Erythroblast (primary cell): ENCODE measurements at regions not wholly inside any gene's neighbourhood (a gene's known extent, or its start where the extent isn't known, plus 50 kb on each side); places are given as distances from the start of the nearest gene placed in this dataset.
A peak's percentile ranks its signal among the peaks of the same experiment; 100 is the strongest.

Experiments used
- DNase-seq, 2 experiments: peaks; one replicate each; lab custom pipeline; 2025; lab: John Stamatoyannopoulos, UW
- GATA1 ChIP-seq: IDR thresholded peaks from 2 replicates; pipeline ENCODE4 v1.6.1; 2011; ENCODE audit warnings: low read depth, mild to moderate bottlenecking, control low read depth, low read length, moderate library complexity
- POLR2A ChIP-seq: IDR thresholded peaks from 2 replicates; pipeline ENCODE4 v1.6.1; 2011; ENCODE audit warnings: mild to moderate bottlenecking, low read length

GRCh38 chr13:103213152-103213551 is 146.9 kb upstream of the SLC10A2 start:
- DNase-seq, result no peak
- no peak for TF ChIP-seq POLR2A
- no peak for TF ChIP-seq GATA1

GRCh38 chr13:103210348-103210747 is 144.1 kb upstream of the SLC10A2 start:
- no peak for DNase-seq
- TF ChIP-seq GATA1 (no peak), POLR2A (no peak)

DNA sequence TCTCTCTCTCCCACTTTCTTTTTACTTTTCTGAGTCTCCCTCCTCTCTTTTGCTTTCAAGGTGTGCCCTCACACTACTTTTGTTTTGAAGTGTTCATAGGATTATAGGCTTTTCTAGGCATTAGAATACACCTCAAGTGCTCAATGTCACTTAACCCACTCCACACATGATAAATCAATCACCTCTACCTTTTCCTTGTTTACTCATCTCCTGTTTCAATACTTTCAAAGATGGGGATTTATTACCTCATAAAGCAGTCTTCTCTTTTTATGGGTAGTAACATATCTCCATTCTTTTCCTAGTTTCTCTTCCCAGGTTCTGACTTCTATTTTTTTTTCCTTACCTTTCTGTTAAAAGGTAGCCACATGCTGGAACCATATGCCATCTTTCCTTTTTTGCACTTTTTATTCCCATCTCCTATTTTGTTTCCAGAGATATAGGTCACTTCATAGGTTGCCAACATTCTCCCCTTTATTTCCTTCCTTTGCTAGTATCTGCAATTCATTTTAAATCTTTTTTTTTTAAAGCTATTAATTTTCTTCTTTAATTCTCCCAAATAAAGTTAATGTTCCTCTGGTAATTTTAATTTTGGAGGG is 137.6 kb upstream of the SLC10A2 start:
- TF ChIP-seq GATA1 (no peak), POLR2A (no peak)
- no peak for DNase-seq

- DNase-seq, result no peak
- TF ChIP-seq POLR2A (no peak), GATA1 (no peak)
Measured at GRCh38 chr13:103200118-103200885, 134.1 kb upstream of the SLC10A2 start.

- DNase-seq, result no peak
- TF ChIP-seq POLR2A (no peak), GATA1 (no peak)
Measured at GRCh38 chr13:103199380-103200088, 133.3 kb upstream of the SLC10A2 start.

- DNase-seq, result no peak
- TF ChIP-seq GATA1 (no peak), POLR2A (no peak)
Measured at GRCh38 chr13:103196356-103196755, 130.1 kb upstream of the SLC10A2 start.

- DNase-seq, result no peak
- TF ChIP-seq POLR2A (no peak), GATA1 (no peak)
Measured at GRCh38 chr13:103195762-103196161, 129.5 kb upstream of the SLC10A2 start.

DNA sequence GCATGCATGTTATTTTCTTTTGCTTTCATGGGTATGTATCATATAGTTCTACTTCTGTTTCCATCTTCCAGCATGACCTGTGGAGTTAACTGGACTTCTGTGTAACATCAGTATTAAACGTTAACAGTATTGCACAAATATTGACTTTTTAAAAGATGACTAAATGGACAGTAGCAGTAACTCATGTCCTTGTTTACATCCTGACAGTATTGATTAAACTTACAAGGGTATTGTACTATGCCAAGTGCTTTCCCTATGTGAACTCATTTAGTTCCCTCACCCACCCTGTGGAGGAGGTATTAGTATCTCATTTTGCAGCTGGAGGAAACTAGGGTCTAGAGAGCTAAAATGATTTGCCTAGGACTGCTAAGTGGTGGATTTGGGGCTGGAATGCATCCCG is 128.7 kb upstream of the SLC10A2 start:
- no peak for TF ChIP-seq POLR2A
- no peak for DNase-seq

DNA sequence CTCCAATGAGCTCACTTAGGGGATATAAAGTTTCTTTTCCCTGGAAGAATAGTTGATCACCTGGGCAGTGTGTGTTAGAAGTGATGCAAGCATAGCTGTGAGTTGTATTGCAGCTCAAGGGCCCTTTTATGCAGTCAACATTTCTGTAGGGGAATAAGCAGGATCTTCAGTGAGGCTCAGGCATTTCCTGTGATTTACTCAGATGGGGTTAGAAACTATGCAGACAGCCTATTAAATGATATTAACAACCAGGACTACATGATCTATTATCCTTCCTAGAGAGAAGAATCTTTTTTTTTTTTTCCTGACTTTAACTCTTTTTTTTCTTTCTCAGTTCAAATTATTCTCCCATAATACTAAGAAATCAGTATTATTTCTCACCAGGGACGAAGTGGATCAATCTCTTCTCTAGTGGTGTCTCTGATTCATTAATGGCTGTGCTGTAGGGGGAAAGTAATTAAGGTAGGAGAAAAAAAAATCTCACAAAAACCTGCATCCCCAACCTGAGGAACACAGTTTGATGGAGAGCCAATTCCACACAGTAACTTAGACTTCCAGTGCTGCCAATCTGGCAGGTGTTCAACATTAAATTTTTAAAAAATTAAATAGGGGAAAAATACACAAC is 126.4 kb upstream of the SLC10A2 start:
- no peak for DNase-seq
- no peak for TF ChIP-seq POLR2A
- no peak for TF ChIP-seq GATA1

GRCh38 chr13:103190841-103191240 is 124.6 kb upstream of the SLC10A2 start:
- no peak for DNase-seq
- no peak for TF ChIP-seq POLR2A

- peak in 1 of 2 experiments; percentile 1 for DNase-seq
- TF ChIP-seq GATA1 (no peak), POLR2A (no peak)
Measured at GRCh38 chr13:103188713-103189326, 122.6 kb upstream of the SLC10A2 start.

DNA sequence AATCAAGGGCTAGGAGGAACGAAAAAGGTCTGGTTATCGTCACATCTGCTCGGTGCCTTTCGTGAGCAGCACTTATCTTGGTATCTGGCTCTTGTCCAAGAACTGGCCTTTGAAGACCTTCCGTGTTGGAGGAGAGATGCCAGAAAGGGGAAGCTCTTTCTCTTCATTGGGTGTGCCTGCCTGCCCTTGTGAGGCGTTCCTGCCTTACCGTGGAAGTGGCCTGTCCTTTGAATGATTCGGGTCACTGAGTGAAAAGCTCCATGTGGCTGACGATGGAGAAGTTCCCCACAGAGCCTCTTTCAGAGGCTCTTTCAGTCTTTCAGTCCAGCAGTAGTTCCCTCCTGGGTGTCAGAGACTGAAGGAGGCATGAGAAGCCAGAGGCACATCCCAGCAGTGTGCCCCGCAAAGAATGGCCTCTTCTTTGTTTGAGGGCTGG is 121.5 kb upstream of the SLC10A2 start:
- DNase-seq, result no peak
- TF ChIP-seq POLR2A (no peak), GATA1 (no peak)

- TF ChIP-seq POLR2A, result no peak
- no peak for TF ChIP-seq GATA1
- DNase-seq, result no peak
Measured at GRCh38 chr13:103184413-103184812, 118.2 kb upstream of the SLC10A2 start.
